ENCODE measurements at regions not wholly inside any gene's neighbourhood (a gene's known extent, or its start where the extent isn't known, plus 50 kb on each side); places are given as distances from the start of the nearest gene placed in this dataset.

GRCh38 chr18:37838083-37838482, 272.5 kb upstream of the CELF4 start:
- TF ChIP-seq CTCF (conservative IDR thresholded peaks at IDR 0.05; ENCODE audit: low read length) (no peak), EZH2phosphoT487 (IDR thresholded peaks at IDR 0.05; ENCODE audit: borderline replicate concordance, low read depth, low read length) (no peak)
